OCI-LY1 (cell line): ENCODE measurements at regions not wholly inside any gene's neighbourhood (a gene's known extent, or its start where the extent isn't known, plus 50 kb on each side); places are given as distances from the start of the nearest gene placed in this dataset.

Experiments used
- EZH2 ChIP-seq: fragments of 200-600 bp; sonication (generic), shearing (Covaris generic); IDR thresholded peaks from 2 replicates; pipeline ENCODE4 v1.8.0; 2017; ENCODE audit warnings: borderline replicate concordance, mixed run types, mild to moderate bottlenecking, antibody characterized with exemption, low read length, moderate library complexity, mixed read lengths
- TF ChIP-seq, protein P1 (sequence below): fragments of 200-600 bp; sonication (generic), shearing (Covaris generic); IDR thresholded peaks from 2 replicates; pipeline ENCODE4 v1.5.1; 2017; ENCODE audit warnings: mild to moderate bottlenecking, antibody characterized with exemption, low read length, moderate library complexity, mixed read lengths

DNA sequence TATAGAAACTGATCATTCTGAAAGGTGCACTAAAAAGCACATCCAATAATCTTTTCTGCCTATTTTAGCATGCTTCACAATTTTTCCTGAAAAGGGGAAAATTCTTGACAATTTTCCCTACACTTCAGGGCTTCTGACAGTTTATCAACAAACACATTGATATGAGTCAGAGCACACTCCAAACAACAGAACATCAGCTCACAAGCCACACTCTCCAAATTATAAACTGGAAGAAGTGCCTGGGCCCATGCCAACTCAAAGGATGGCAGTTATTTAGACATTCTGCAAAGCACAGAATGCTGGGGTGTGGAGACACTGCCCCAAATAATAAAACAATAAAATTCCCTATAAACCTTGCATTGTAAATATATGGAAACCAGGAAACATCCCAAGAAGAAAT lies 90.8 kb downstream of the ELAPOR2 start:
- TF ChIP-seq, protein P1, sequence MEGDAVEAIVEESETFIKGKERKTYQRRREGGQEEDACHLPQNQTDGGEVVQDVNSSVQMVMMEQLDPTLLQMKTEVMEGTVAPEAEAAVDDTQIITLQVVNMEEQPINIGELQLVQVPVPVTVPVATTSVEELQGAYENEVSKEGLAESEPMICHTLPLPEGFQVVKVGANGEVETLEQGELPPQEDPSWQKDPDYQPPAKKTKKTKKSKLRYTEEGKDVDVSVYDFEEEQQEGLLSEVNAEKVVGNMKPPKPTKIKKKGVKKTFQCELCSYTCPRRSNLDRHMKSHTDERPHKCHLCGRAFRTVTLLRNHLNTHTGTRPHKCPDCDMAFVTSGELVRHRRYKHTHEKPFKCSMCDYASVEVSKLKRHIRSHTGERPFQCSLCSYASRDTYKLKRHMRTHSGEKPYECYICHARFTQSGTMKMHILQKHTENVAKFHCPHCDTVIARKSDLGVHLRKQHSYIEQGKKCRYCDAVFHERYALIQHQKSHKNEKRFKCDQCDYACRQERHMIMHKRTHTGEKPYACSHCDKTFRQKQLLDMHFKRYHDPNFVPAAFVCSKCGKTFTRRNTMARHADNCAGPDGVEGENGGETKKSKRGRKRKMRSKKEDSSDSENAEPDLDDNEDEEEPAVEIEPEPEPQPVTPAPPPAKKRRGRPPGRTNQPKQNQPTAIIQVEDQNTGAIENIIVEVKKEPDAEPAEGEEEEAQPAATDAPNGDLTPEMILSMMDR = no peak
- no peak for TF ChIP-seq EZH2
